Osteoblast (primary cell): ENCODE measurements at regions not wholly inside any gene's neighbourhood (a gene's known extent, or its start where the extent isn't known, plus 50 kb on each side); places are given as distances from the start of the nearest gene placed in this dataset.

ENCODE experiments used
- DNase-seq: peaks from one replicate; pipeline ENCODE4 v3.0.0; 2011; ENCODE audit warnings: low spot score, mixed read lengths; ENCODE audit not compliant: insufficient read length; ENCODE audit errors: missing footprints
- H2AFZ ChIP-seq: 2 replicates; pipeline ENCODE4 v1.6.0; 2011; ENCODE audit warnings: mild to moderate bottlenecking, low read length
- H3K27ac ChIP-seq: 2 replicates; pipeline ENCODE4 v1.5.1; 2011; ENCODE audit warnings: mild to moderate bottlenecking, low read depth, low read length, moderate library complexity
- H3K27me3 ChIP-seq: 2 replicates; pipeline ENCODE4 v1.6.0; 2012; ENCODE audit warnings: mild to moderate bottlenecking, control low read depth, inconsistent platforms, low read length, moderate library complexity; ENCODE audit not compliant: insufficient read depth
- H3K36me3 ChIP-seq: 2 replicates; pipeline ENCODE4 v1.5.1; 2011; ENCODE audit warnings: mild to moderate bottlenecking, low read length, control low read depth, moderate library complexity; ENCODE audit not compliant: insufficient read depth
- H3K4me1 ChIP-seq: 2 replicates; pipeline ENCODE4 v1.5.1; 2011; ENCODE audit warnings: mild to moderate bottlenecking, low read length, control low read depth, moderate library complexity; ENCODE audit not compliant: insufficient read depth
- H3K4me2 ChIP-seq: 2 replicates; pipeline ENCODE4 v1.6.0; 2011; ENCODE audit warnings: mild to moderate bottlenecking, low read length; ENCODE audit not compliant: insufficient read depth
- H3K4me3 ChIP-seq: fragments of 200-600 bp; sonication (generic); 3 replicates; pipeline ENCODE4 v1.5.1; 2012; ENCODE audit warnings: mild to moderate bottlenecking, low read length, inconsistent platforms; ENCODE audit not compliant: insufficient read depth
- H3K79me2 ChIP-seq: 2 replicates; pipeline ENCODE4 v1.6.0; 2012; ENCODE audit warnings: mild to moderate bottlenecking, low read length, control low read depth, inconsistent platforms; ENCODE audit not compliant: insufficient read depth
- H3K9me3 ChIP-seq: 2 replicates; pipeline ENCODE4 v1.5.1; 2011; ENCODE audit warnings: low read depth, low read length, control low read depth
- H4K20me1 ChIP-seq: 2 replicates; pipeline ENCODE4 v1.6.0; 2012; ENCODE audit warnings: mild to moderate bottlenecking, low read length, control low read depth; ENCODE audit not compliant: insufficient read depth
- TF ChIP-seq, protein P1 (sequence below): IDR thresholded peaks from 2 replicates; pipeline ENCODE4 v1.5.1; 2011; ENCODE audit warnings: mild to moderate bottlenecking, low read depth, low read length, moderate library complexity; ENCODE audit errors: extremely low read depth

DNA sequence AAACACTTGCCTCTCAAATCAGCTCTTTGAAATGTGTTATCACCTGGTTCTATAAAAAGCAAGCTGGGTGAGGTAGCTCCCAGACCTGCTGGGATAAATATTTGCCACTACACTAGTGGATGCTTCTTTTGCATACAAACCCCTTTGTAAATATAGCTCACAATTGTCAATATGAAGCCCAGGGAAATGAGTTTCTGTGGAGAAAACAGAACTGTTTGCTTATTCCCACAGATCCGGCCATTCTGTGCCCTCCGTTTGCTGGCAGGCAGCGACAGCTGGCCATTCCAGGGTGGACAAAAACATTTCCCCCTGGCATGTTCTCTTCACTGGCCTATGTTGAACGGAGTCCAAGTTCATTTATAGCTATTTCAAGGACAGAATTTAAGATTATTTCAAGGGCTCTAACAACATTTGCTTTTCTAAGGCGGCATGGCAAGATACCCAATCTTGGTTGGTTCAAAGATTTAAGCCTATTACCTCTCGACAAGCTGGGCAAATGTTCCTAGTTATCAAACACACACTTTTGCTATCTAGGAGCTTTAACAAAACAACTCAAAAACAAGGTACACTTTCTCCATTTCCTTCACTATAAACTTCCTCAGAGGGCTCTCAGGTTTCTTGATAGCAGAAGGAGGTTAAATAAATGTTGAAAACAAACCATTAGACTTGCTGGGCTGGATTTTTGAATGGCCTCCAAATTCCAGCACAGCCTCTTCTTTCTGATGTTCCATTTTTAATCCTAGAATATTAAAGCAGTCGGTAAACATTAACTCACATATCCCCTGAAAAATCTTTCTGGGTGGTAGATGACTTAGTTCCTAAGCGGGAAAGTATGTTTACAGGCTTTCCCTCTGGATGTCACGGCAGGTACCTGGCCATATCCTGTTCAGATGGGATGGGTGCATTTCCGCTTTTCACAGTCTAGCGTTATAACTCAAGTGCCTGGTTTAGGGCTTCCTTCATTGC, 332.3 kb downstream of the PLK2 start:
- no peaks in the 10 kb centered on the region for H3K9me3 ChIP-seq
- H3K36me3 ChIP-seq, result no peaks in the 10 kb centered on the region
- H3K79me2 ChIP-seq, result no peaks in the 10 kb centered on the region
- H3K27ac ChIP-seq, result no peak overlapping the region
- no peak for DNase-seq
- H2AFZ ChIP-seq, result peak overlapping the region; percentile 37
- no peaks in the 10 kb centered on the region for H4K20me1 ChIP-seq
- no peak overlapping the region for H3K4me2 ChIP-seq
- no peak overlapping the region for H3K4me3 ChIP-seq
- no peaks in the 10 kb centered on the region for H3K4me1 ChIP-seq
- TF ChIP-seq, protein P1, sequence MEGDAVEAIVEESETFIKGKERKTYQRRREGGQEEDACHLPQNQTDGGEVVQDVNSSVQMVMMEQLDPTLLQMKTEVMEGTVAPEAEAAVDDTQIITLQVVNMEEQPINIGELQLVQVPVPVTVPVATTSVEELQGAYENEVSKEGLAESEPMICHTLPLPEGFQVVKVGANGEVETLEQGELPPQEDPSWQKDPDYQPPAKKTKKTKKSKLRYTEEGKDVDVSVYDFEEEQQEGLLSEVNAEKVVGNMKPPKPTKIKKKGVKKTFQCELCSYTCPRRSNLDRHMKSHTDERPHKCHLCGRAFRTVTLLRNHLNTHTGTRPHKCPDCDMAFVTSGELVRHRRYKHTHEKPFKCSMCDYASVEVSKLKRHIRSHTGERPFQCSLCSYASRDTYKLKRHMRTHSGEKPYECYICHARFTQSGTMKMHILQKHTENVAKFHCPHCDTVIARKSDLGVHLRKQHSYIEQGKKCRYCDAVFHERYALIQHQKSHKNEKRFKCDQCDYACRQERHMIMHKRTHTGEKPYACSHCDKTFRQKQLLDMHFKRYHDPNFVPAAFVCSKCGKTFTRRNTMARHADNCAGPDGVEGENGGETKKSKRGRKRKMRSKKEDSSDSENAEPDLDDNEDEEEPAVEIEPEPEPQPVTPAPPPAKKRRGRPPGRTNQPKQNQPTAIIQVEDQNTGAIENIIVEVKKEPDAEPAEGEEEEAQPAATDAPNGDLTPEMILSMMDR, result no peak
- H3K27me3 ChIP-seq, result no peaks in the 10 kb centered on the region

DNA sequence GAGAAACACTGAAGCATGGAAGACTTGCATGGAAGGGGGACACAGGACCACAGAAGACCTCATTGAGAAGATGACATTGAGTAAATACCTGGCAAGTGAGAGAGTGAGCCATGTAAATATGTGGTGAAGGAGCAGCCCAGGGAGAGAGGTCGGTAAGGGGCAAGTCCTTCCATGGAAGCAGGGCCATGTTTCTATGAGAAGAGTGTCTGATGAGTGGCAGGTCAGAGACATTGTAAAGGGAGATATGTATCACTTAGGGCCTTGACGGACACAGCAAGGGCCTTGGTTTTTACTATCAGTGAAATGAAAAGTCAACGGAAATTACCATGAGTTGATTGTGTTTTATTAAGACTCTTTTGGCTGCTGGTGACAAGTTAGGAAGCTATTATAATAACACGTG, 336.4 kb downstream of the PLK2 start:
- Histone ChIP-seq H2AFZ (peak overlapping the region; percentile 41), H3K9me3 (no peaks in the 10 kb centered on the region), H3K79me2 (no peaks in the 10 kb centered on the region), H3K27me3 (no peaks in the 10 kb centered on the region), H3K4me1 (no peaks in the 10 kb centered on the region), H3K4me3 (no peak overlapping the region), H3K27ac (no peak overlapping the region), H3K36me3 (no peaks in the 10 kb centered on the region), H4K20me1 (no peaks in the 10 kb centered on the region), H3K4me2 (no peak overlapping the region)
- TF ChIP-seq, protein P1, result no peak
- no peak for DNase-seq

DNA sequence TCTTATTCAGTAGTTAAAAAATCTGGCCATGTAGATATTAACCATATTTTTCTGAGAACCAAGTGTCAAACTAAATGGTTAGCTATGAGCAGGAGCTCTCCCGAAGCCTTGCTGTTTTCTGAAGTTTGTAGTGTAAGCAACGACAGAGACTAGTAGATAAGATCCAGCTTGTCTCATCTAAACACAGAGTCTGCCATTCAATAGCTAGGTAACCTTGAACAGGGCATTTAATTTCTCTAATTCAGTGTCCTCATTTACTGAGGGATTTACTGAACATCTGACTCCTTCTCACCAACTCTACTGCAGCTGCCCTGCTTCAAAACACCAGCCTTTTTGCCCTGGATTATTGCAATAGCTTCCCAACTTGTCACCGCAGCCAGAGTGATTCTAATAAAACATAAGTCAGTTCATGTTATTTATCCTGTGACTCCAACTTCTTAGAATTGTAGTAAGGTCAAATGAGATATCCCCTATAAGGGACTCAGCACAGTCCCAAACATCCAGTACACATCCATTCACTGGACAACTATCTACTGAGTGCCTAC, 337.0 kb downstream of the PLK2 start:
- H2AFZ ChIP-seq, result peak overlapping the region; percentile 43
- H3K27ac ChIP-seq, result no peak overlapping the region
- no peaks in the 10 kb centered on the region for H3K27me3 ChIP-seq
- H3K4me3 ChIP-seq, result no peak overlapping the region
- no peaks in the 10 kb centered on the region for H3K4me1 ChIP-seq
- H4K20me1 ChIP-seq, result no peaks in the 10 kb centered on the region
- H3K79me2 ChIP-seq, result no peaks in the 10 kb centered on the region
- no peaks in the 10 kb centered on the region for H3K9me3 ChIP-seq
- no peak overlapping the region for H3K4me2 ChIP-seq
- H3K36me3 ChIP-seq, result no peaks in the 10 kb centered on the region
- TF ChIP-seq, protein P1, result no peak
- no peak for DNase-seq

DNA sequence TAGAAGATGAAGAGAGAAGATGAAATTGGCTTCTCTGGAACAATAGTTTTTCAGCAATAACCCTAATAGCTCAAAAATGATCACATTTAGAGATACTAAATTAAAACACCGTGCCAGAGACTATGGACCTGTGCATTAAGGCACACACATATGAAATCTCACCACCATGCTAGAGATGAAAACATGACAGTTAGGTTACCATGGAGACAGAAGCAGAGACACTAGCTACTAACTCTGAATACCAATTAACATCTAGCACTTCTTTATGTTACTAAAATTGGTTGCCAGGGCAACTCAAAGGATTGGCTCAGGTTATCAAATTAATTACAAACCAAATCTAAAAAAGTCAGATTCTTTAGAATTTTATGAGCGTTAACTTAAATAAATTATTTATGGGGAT, 337.7 kb downstream of the PLK2 start:
- H3K4me3 ChIP-seq, result no peak overlapping the region

More for the DNA sequence above, 337.7 kb downstream of the PLK2 start:
- Histone ChIP-seq H2AFZ (no peak overlapping the region), H3K79me2 (no peaks in the 10 kb centered on the region), H3K36me3 (no peaks in the 10 kb centered on the region), H3K27me3 (no peaks in the 10 kb centered on the region), H3K4me1 (no peaks in the 10 kb centered on the region), H3K27ac (no peak overlapping the region), H3K4me2 (no peak overlapping the region), H4K20me1 (no peaks in the 10 kb centered on the region), H3K9me3 (no peaks in the 10 kb centered on the region)
- TF ChIP-seq, protein P1, result no peak
- DNase-seq, result no peak
